ENCODE measurements at regions not wholly inside any gene's neighbourhood (a gene's known extent, or its start where the extent isn't known, plus 50 kb on each side); places are given as distances from the start of the nearest gene placed in this dataset.

DNA sequence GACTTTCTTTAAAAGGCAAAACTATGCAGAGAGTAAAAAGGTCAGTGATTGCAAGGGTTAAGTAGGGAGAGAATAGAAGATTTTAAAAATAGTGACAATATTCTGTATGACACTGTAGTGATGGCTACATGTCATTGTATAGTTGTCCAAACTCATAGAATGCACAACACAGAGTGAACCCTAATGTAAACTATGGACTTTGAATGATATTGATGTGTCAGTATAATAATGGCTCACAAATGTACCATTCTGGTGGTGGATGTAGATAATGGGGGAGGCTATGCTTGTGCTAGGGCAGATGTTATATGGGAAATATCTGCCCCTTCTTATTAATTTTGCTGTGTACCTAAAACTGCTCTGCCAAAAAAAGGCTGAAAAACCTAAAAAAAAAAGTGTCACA is 468.9 kb downstream of the KIF4B start:
- Histone ChIP-seq H2AFZ (ENCODE audit: low read depth, low read length, poor library complexity, severe bottlenecking) (no peak overlapping the region), H3K4me1 (ENCODE audit: control insufficient read depth in 1 of 2, insufficient read depth in 2 of 2, low read length in 2 of 2) (no peaks in the 10 kb centered on the region), H3K27ac (ENCODE audit: low read depth, low read length) (no peak overlapping the region), H3K4me3 (replicated peaks in 1 of 2; ENCODE audit: low read depth in 1 of 2, low read length in 2 of 2) (no peak overlapping the region), H3K9ac (ENCODE audit: low read length) (no peak overlapping the region), H3K9me3 (ENCODE audit: control insufficient read depth in 1 of 2, insufficient read depth in 1 of 2, low read depth in 1 of 2, low read length in 2 of 2) (no peaks in the 10 kb centered on the region), H3K27me3 (ENCODE audit: insufficient read depth, low read length) (no peaks in the 10 kb centered on the region), H3K36me3 (ENCODE audit: control insufficient read depth in 1 of 2, insufficient read depth in 2 of 2, low read length in 2 of 2) (no peaks in the 10 kb centered on the region), H3K4me2 (ENCODE audit: low read length) (no peak overlapping the region), H3K79me2 (ENCODE audit: insufficient read depth, low read length) (no peaks in the 10 kb centered on the region), H3K9me2 (ENCODE audit: insufficient read depth) (no peaks in the 10 kb centered on the region), H4K20me1 (ENCODE audit: insufficient read depth) (no peaks in the 10 kb centered on the region)
- intact Hi-C loops (cut with micrococcal nuclease): no loop called here
- DNase-seq (ENCODE audit: low read depth, low spot score) (no peak), ATAC-seq (no peak)
- no TSS peak for BruUV-seq (replicated peaks)
- ChIA-PET POLR2A (no interaction called here), CTCF (no interaction called here), RAD21 (ENCODE audit: low non-redundant PET in 1 of 2, low total read pairs in 2 of 2, uncharacterized antibody in 2 of 2, unreplicated experiment in 2 of 2) (no interaction called here)
- TF ChIP-seq EGR1 (IDR thresholded peaks at IDR 0.05; ENCODE audit: low read depth): no peak
- TF ChIP-seq SRF (IDR thresholded peaks at IDR 0.05; ENCODE audit: low read depth): no peak
- TF ChIP-seq, protein P1, sequence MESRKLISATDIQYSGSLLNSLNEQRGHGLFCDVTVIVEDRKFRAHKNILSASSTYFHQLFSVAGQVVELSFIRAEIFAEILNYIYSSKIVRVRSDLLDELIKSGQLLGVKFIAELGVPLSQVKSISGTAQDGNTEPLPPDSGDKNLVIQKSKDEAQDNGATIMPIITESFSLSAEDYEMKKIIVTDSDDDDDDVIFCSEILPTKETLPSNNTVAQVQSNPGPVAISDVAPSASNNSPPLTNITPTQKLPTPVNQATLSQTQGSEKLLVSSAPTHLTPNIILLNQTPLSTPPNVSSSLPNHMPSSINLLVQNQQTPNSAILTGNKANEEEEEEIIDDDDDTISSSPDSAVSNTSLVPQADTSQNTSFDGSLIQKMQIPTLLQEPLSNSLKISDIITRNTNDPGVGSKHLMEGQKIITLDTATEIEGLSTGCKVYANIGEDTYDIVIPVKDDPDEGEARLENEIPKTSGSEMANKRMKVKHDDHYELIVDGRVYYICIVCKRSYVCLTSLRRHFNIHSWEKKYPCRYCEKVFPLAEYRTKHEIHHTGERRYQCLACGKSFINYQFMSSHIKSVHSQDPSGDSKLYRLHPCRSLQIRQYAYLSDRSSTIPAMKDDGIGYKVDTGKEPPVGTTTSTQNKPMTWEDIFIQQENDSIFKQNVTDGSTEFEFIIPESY (IDR thresholded peaks at IDR 0.05; ENCODE audit: extremely low read depth, insufficient replicate concordance, low read length): no peak
- TF ChIP-seq EZH2 (IDR thresholded peaks at IDR 0.05): no peak
- TF ChIP-seq POLR2AphosphoS5 (IDR thresholded peaks at IDR 0.05; ENCODE audit: low read depth, low read length): no peak
- TF ChIP-seq, protein P2, sequence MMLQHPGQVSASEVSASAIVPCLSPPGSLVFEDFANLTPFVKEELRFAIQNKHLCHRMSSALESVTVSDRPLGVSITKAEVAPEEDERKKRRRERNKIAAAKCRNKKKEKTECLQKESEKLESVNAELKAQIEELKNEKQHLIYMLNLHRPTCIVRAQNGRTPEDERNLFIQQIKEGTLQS (IDR thresholded peaks at IDR 0.05): no peak
- TF ChIP-seq ZNF274 (IDR thresholded peaks at IDR 0.05; ENCODE audit: low read depth, low read length): no peak

DNA sequence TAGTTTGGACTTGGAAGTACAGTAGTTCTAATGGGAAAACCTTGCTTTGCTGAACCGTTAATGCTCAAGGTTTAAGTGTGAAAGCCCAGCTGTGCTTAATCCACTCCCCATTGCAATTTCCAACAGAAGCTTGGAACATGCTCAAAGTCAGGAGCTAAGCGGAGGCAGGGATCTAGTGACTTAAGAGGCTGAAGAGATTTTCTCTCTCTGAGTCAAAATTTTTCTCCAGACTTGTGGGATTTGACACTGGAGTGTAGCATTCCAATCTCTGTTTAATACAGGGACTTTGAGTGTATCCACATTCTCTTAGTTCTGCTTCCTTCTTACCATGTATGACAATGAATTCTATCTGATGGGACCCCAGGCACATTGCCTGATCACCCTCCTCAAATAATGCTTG is 471.8 kb downstream of the KIF4B start:
- Histone ChIP-seq H3K9ac (ENCODE audit: low read length) (no peak overlapping the region), H3K9me3 (ENCODE audit: control insufficient read depth in 1 of 2, insufficient read depth in 1 of 2, low read depth in 1 of 2, low read length in 2 of 2) (no peaks in the 10 kb centered on the region), H4K20me1 (ENCODE audit: insufficient read depth) (no peaks in the 10 kb centered on the region; the same call in 1 of the 2 replicates), H3K27me3 (ENCODE audit: insufficient read depth, low read length) (no peaks in the 10 kb centered on the region), H3K27ac (ENCODE audit: low read depth, low read length) (no peak overlapping the region), H3K79me2 (ENCODE audit: insufficient read depth, low read length) (no peaks in the 10 kb centered on the region), H3K4me1 (ENCODE audit: control insufficient read depth in 1 of 2, insufficient read depth in 2 of 2, low read length in 2 of 2) (no peaks in the 10 kb centered on the region), H3K4me3 (replicated peaks in 1 of 2; ENCODE audit: low read depth in 1 of 2, low read length in 2 of 2) (no peak overlapping the region), H3K4me2 (ENCODE audit: low read length) (no peak overlapping the region), H3K36me3 (ENCODE audit: control insufficient read depth in 1 of 2, insufficient read depth in 2 of 2, low read length in 2 of 2) (no peaks in the 10 kb centered on the region), H3K9me2 (ENCODE audit: insufficient read depth) (no peaks in the 10 kb centered on the region), H2AFZ (ENCODE audit: low read depth, low read length, poor library complexity, severe bottlenecking) (no peak overlapping the region)
- ChIA-PET CTCF (no interaction called here), POLR2A (no interaction called here), RAD21 (ENCODE audit: low non-redundant PET in 1 of 2, low total read pairs in 2 of 2, uncharacterized antibody in 2 of 2, unreplicated experiment in 2 of 2) (no interaction called here)
- DNase-seq (ENCODE audit: low read depth, low spot score): no peak
- ATAC-seq: no peak
- intact Hi-C loops (cut with micrococcal nuclease): no loop called here
- BruUV-seq (replicated peaks): no TSS peak
- TF ChIP-seq CEBPB (IDR thresholded peaks at IDR 0.05; ENCODE audit: low read depth) (no peak), CBX3 (IDR thresholded peaks at IDR 0.05; ENCODE audit: low read depth) (no peak), ZFX (IDR thresholded peaks at IDR 0.05) (no peak), SIN3A (IDR thresholded peaks at IDR 0.05; ENCODE audit: low read depth) (no peak), ELF1 (IDR thresholded peaks at IDR 0.05; ENCODE audit: borderline replicate concordance, low read depth) (no peak), JUND (IDR thresholded peaks at IDR 0.05) (no peak), SRF (IDR thresholded peaks at IDR 0.05; ENCODE audit: low read depth) (no peak), EZH2 (IDR thresholded peaks at IDR 0.05) (no peak), EZH2phosphoT487 (IDR thresholded peaks at IDR 0.05; ENCODE audit: borderline replicate concordance) (no peak), FOSL1 (IDR thresholded peaks at IDR 0.05; ENCODE audit: low read depth) (no peak), POLR2AphosphoS5 (IDR thresholded peaks at IDR 0.05; ENCODE audit: low read depth, low read length) (no peak)
- TF ChIP-seq, protein P1 (IDR thresholded peaks at IDR 0.05; ENCODE audit: extremely low read depth, insufficient replicate concordance, low read length): no peak
- TF ChIP-seq, protein P3, sequence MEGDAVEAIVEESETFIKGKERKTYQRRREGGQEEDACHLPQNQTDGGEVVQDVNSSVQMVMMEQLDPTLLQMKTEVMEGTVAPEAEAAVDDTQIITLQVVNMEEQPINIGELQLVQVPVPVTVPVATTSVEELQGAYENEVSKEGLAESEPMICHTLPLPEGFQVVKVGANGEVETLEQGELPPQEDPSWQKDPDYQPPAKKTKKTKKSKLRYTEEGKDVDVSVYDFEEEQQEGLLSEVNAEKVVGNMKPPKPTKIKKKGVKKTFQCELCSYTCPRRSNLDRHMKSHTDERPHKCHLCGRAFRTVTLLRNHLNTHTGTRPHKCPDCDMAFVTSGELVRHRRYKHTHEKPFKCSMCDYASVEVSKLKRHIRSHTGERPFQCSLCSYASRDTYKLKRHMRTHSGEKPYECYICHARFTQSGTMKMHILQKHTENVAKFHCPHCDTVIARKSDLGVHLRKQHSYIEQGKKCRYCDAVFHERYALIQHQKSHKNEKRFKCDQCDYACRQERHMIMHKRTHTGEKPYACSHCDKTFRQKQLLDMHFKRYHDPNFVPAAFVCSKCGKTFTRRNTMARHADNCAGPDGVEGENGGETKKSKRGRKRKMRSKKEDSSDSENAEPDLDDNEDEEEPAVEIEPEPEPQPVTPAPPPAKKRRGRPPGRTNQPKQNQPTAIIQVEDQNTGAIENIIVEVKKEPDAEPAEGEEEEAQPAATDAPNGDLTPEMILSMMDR (IDR thresholded peaks at IDR 0.05 in 2 of 3, conservative IDR thresholded peaks at IDR 0.05 in 1 of 3; ENCODE audit: borderline replicate concordance in 1 of 3, insufficient read depth in 1 of 3, low read depth in 2 of 3, low read length in 2 of 3): no peak
